Parathyroid adenoma (tissue), 2 donors: ENCODE measurements at regions not wholly inside any gene's neighbourhood (a gene's known extent, or its start where the extent isn't known, plus 50 kb on each side); places are given as distances from the start of the nearest gene placed in this dataset.

Source experiments
- H2AFZ ChIP-seq: fragments of 300-600 bp; sonication (generic); one replicate; pipeline ENCODE4 v1.7.0; 2017; ENCODE audit warnings: antibody characterized with exemption, mild to moderate bottlenecking
- H3K27ac ChIP-seq: fragments of 300-600 bp; sonication (generic); one replicate; pipeline ENCODE4 v1.7.0; 2017
- H3K27me3 ChIP-seq: fragments of 300-600 bp; sonication (generic); one replicate; pipeline ENCODE4 v1.7.0; 2017; ENCODE audit warnings: low read length; ENCODE audit not compliant: control insufficient read depth, insufficient read depth
- H3K36me3 ChIP-seq: fragments of 300-600 bp; sonication (generic); one replicate; pipeline ENCODE4 v1.7.0; 2017; ENCODE audit warnings: low read length; ENCODE audit not compliant: control insufficient read depth, insufficient read depth
- H3K4me1 ChIP-seq: fragments of 300-600 bp; sonication (generic); one replicate; pipeline ENCODE4 v1.7.0; 2017; ENCODE audit warnings: control low read depth
- H3K4me2 ChIP-seq: fragments of 300-600 bp; sonication (generic); one replicate; pipeline ENCODE4 v1.7.0; 2017; ENCODE audit warnings: low read length
- H3K4me3 ChIP-seq: fragments of 300-600 bp; sonication (generic); one replicate; pipeline ENCODE4 v1.7.0; 2017; ENCODE audit warnings: low read depth, low read length
- H3K79me2 ChIP-seq: fragments of 300-600 bp; sonication (generic); one replicate; pipeline ENCODE4 v1.7.0; 2017; ENCODE audit warnings: control low read depth
- H3K9ac ChIP-seq: fragments of 300-600 bp; sonication (generic); one replicate; pipeline ENCODE4 v1.7.0; 2017; ENCODE audit warnings: mild to moderate bottlenecking
- H3K9me3 ChIP-seq: fragments of 300-600 bp; sonication (generic); one replicate; pipeline ENCODE4 v1.7.0; 2017; ENCODE audit warnings: low read length; ENCODE audit not compliant: control insufficient read depth
- CTCF ChIP-seq: fragments of 300-600 bp; sonication (generic); IDR thresholded peaks from one replicate; pipeline ENCODE4 v1.7.0; 2017; ENCODE audit warnings: antibody characterized with exemption, mild to moderate bottlenecking
- donor health status: primary hyperparathyroidism.

- no peaks in the 10 kb centered on the region for H3K36me3 ChIP-seq
- H3K79me2 ChIP-seq: no peaks in the 10 kb centered on the region
- H3K4me2 ChIP-seq: no peak overlapping the region
- no peak overlapping the region for H3K9ac ChIP-seq
- H3K4me1 ChIP-seq: no peaks in the 10 kb centered on the region
- H3K9me3 ChIP-seq: no peaks in the 10 kb centered on the region
- no peak overlapping the region for H3K4me3 ChIP-seq
- H3K27ac ChIP-seq: no peak overlapping the region
- TF ChIP-seq CTCF: no peak
- no peaks in the 10 kb centered on the region for H3K27me3 ChIP-seq
- H2AFZ ChIP-seq: no peak overlapping the region
These were observed 80.3 kb upstream of the STMND1 start for GRCh38 chr6:17021539-17021889.

- no peak overlapping the region for H2AFZ ChIP-seq
- H3K27ac ChIP-seq: no peak overlapping the region
- H3K36me3 ChIP-seq: no peaks in the 10 kb centered on the region
- no peak overlapping the region for H3K9ac ChIP-seq
- H3K27me3 ChIP-seq: no peaks in the 10 kb centered on the region
- no peaks in the 10 kb centered on the region for H3K79me2 ChIP-seq
- no peak overlapping the region for H3K4me3 ChIP-seq
- no peak overlapping the region for H3K4me2 ChIP-seq
- TF ChIP-seq CTCF: no peak
- no peaks in the 10 kb centered on the region for H3K9me3 ChIP-seq
- H3K4me1 ChIP-seq: no peaks in the 10 kb centered on the region
These were observed 80.8 kb upstream of the STMND1 start for GRCh38 chr6:17020889-17021538.

GRCh38 chr6:17018425-17018824 lies 83.4 kb upstream of the STMND1 start:
- H2AFZ ChIP-seq: no peak overlapping the region
- H3K9ac ChIP-seq: no peak overlapping the region
- no peak for TF ChIP-seq CTCF

GRCh38 chr6:17017416-17017815 lies 84.4 kb upstream of the STMND1 start:
- no peaks in the 10 kb centered on the region for H3K4me1 ChIP-seq
- H3K36me3 ChIP-seq: no peaks in the 10 kb centered on the region
- H3K9ac ChIP-seq: no peak overlapping the region
- H3K27ac ChIP-seq: no peak overlapping the region
- no peak overlapping the region for H2AFZ ChIP-seq
- no peaks in the 10 kb centered on the region for H3K79me2 ChIP-seq
- H3K27me3 ChIP-seq: no peaks in the 10 kb centered on the region
- no peak for TF ChIP-seq CTCF
- H3K4me2 ChIP-seq: no peak overlapping the region
- H3K9me3 ChIP-seq: no peaks in the 10 kb centered on the region
- H3K4me3 ChIP-seq: no peak overlapping the region

More at GRCh38 chr6:17018425-17018824, 83.4 kb upstream of the STMND1 start:
- H3K4me1 ChIP-seq: no peaks in the 10 kb centered on the region
- no peak overlapping the region for H3K4me3 ChIP-seq
- no peak overlapping the region for H3K4me2 ChIP-seq
- H3K9me3 ChIP-seq: no peaks in the 10 kb centered on the region
- no peaks in the 10 kb centered on the region for H3K79me2 ChIP-seq
- no peak overlapping the region for H3K27ac ChIP-seq
- H3K27me3 ChIP-seq: no peaks in the 10 kb centered on the region
- H3K36me3 ChIP-seq: no peaks in the 10 kb centered on the region
